Breast epithelium (tissue), 3 donors: ENCODE measurements at regions not wholly inside any gene's neighbourhood (a gene's known extent, or its start where the extent isn't known, plus 50 kb on each side); places are given as distances from the start of the nearest gene placed in this dataset.

ENCODE experiments used
- POLR2A ChIP-seq: fragments of 450-650 bp; IDR thresholded peaks from one replicate; pipeline ENCODE4 v1.6.1; 2016; ENCODE audit warnings: antibody characterized with exemption, mild to moderate bottlenecking, moderate library complexity
- TF ChIP-seq, protein P1 (sequence below), 3 donors: fragments of 450-650 bp; IDR thresholded peaks; one replicate each; pipeline ENCODE4 v1.5.1; 2016 to 2017; ENCODE audit warnings: antibody characterized with exemption in 3 of 3, mild to moderate bottlenecking in 3 of 3, moderate library complexity in 3 of 3

GRCh38 chr22:48245196-48245485 lies 1482.7 kb downstream of the TBC1D22A start:
- TF ChIP-seq, protein P1, sequence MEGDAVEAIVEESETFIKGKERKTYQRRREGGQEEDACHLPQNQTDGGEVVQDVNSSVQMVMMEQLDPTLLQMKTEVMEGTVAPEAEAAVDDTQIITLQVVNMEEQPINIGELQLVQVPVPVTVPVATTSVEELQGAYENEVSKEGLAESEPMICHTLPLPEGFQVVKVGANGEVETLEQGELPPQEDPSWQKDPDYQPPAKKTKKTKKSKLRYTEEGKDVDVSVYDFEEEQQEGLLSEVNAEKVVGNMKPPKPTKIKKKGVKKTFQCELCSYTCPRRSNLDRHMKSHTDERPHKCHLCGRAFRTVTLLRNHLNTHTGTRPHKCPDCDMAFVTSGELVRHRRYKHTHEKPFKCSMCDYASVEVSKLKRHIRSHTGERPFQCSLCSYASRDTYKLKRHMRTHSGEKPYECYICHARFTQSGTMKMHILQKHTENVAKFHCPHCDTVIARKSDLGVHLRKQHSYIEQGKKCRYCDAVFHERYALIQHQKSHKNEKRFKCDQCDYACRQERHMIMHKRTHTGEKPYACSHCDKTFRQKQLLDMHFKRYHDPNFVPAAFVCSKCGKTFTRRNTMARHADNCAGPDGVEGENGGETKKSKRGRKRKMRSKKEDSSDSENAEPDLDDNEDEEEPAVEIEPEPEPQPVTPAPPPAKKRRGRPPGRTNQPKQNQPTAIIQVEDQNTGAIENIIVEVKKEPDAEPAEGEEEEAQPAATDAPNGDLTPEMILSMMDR (IDR thresholded peaks at IDR 0.05): no peak
- TF ChIP-seq POLR2A: no peak
